CD4-positive, alpha-beta T cell treated with Interleukin-17A for 4 hours (primary cell): ENCODE measurements at regions not wholly inside any gene's neighbourhood (a gene's known extent, or its start where the extent isn't known, plus 50 kb on each side); places are given as distances from the start of the nearest gene placed in this dataset.

ENCODE experiments used
- DNase-seq: peaks from one replicate; pipeline ENCODE4 v3.0.0-alpha.2; 2020; ENCODE audit warnings: mixed read lengths

- no peak for DNase-seq
Measured at GRCh38 chr21:14716761-14717396, 170.8 kb upstream of the SAMSN1 start.

- DNase-seq, result no peak
Measured at GRCh38 chr21:14713109-14713508, 167.0 kb upstream of the SAMSN1 start.

GRCh38 chr21:14712121-14712715 lies 166.1 kb upstream of the SAMSN1 start:
- DNase-seq, result no peak

- no peak for DNase-seq
Measured at GRCh38 chr21:14711287-14711686, 165.2 kb upstream of the SAMSN1 start.

- DNase-seq, result no peak
Measured at GRCh38 chr21:14707511-14708020, 161.5 kb upstream of the SAMSN1 start.

GRCh38 chr21:14706712-14707510 lies 160.8 kb upstream of the SAMSN1 start:
- DNase-seq, result no peak

- no peak for DNase-seq
Measured at GRCh38 chr21:14699433-14700407, 153.6 kb upstream of the SAMSN1 start.

- DNase-seq, result no peak
Measured at GRCh38 chr21:14697769-14698168, 151.7 kb upstream of the SAMSN1 start.

GRCh38 chr21:14694817-14695216 lies 148.7 kb upstream of the SAMSN1 start:
- no peak for DNase-seq

- DNase-seq, result no peak
Measured at GRCh38 chr21:14693997-14694396, 147.9 kb upstream of the SAMSN1 start.

- DNase-seq, result no peak
Measured at GRCh38 chr21:14691914-14692313, 145.8 kb upstream of the SAMSN1 start.

- DNase-seq, result peak; percentile 26
Measured at GRCh38 chr21:14690886-14691285, 144.8 kb upstream of the SAMSN1 start.

- no peak for DNase-seq
Measured at GRCh38 chr21:14688936-14689335, 142.8 kb upstream of the SAMSN1 start.

GRCh38 chr21:14688412-14688811 lies 142.3 kb upstream of the SAMSN1 start:
- no peak for DNase-seq

- no peak for DNase-seq
Measured at GRCh38 chr21:14687268-14687625, 141.1 kb upstream of the SAMSN1 start.

- no peak for DNase-seq
Measured at GRCh38 chr21:14686466-14687267, 140.6 kb upstream of the SAMSN1 start.

- no peak for DNase-seq
Measured at GRCh38 chr21:14685568-14685967, 139.5 kb upstream of the SAMSN1 start.

- no peak for DNase-seq
Measured at GRCh38 chr21:14684071-14684470, 138.0 kb upstream of the SAMSN1 start.

- DNase-seq, result no peak
Measured at GRCh38 chr21:14683063-14683462, 136.9 kb upstream of the SAMSN1 start.

- DNase-seq, result no peak
Measured at GRCh38 chr21:14678973-14679574, 133.0 kb upstream of the SAMSN1 start.

- DNase-seq, result no peak
Measured at GRCh38 chr21:14677639-14678179, 131.6 kb upstream of the SAMSN1 start.
